ENCODE measurements at regions not wholly inside any gene's neighbourhood (a gene's known extent, or its start where the extent isn't known, plus 50 kb on each side); places are given as distances from the start of the nearest gene placed in this dataset.

- DNase-seq (ENCODE audit: low read depth, low spot score): no peak
Measured at GRCh38 chr4:151940926-151941617, 180.3 kb upstream of the GATB start.

GRCh38 chr4:151940291-151940690 is 179.5 kb upstream of the GATB start:
- DNase-seq (ENCODE audit: low read depth, low spot score): no peak

GRCh38 chr4:151939670-151940069 is 178.9 kb upstream of the GATB start:
- DNase-seq (ENCODE audit: low read depth, low spot score): no peak

GRCh38 chr4:151935411-151935810 is 174.6 kb upstream of the GATB start:
- no peak for DNase-seq (ENCODE audit: low read depth, low spot score)

GRCh38 chr4:151934766-151935165 is 174.0 kb upstream of the GATB start:
- DNase-seq (ENCODE audit: low read depth, low spot score): no peak

GRCh38 chr4:151933122-151933827 is 172.5 kb upstream of the GATB start:
- peak; percentile 28 for DNase-seq (ENCODE audit: low read depth, low spot score)

- DNase-seq (ENCODE audit: low read depth, low spot score): no peak
Measured at GRCh38 chr4:151931563-151931962, 170.8 kb upstream of the GATB start.

- DNase-seq (ENCODE audit: low read depth, low spot score): no peak
Measured at GRCh38 chr4:151930372-151930771, 169.6 kb upstream of the GATB start.

- no peak for DNase-seq (ENCODE audit: low read depth, low spot score)
Measured at GRCh38 chr4:151928112-151928511, 167.3 kb upstream of the GATB start.

- no peak for DNase-seq (ENCODE audit: low read depth, low spot score)
Measured at GRCh38 chr4:151922811-151923210, 162.0 kb upstream of the GATB start.

GRCh38 chr4:151922306-151922705 is 161.5 kb upstream of the GATB start:
- DNase-seq (ENCODE audit: low read depth, low spot score): no peak

- DNase-seq (ENCODE audit: low read depth, low spot score): no peak
Measured at GRCh38 chr4:151921811-151922210, 161.0 kb upstream of the GATB start.

GRCh38 chr4:151921386-151921785 is 160.6 kb upstream of the GATB start:
- DNase-seq (ENCODE audit: low read depth, low spot score): peak; percentile 44

- no peak for DNase-seq (ENCODE audit: low read depth, low spot score)
Measured at GRCh38 chr4:151917145-151917734, 156.4 kb upstream of the GATB start.

- no peak for DNase-seq (ENCODE audit: low read depth, low spot score)
Measured at GRCh38 chr4:151912632-151913031, 151.8 kb upstream of the GATB start.

GRCh38 chr4:151911970-151912369 is 151.2 kb upstream of the GATB start:
- no peak for DNase-seq (ENCODE audit: low read depth, low spot score)

- DNase-seq (ENCODE audit: low read depth, low spot score): no peak
Measured at GRCh38 chr4:151908734-151909497, 148.1 kb upstream of the GATB start.

- no peak for DNase-seq (ENCODE audit: low read depth, low spot score)
Measured at GRCh38 chr4:151908201-151908600, 147.4 kb upstream of the GATB start.

GRCh38 chr4:151906438-151906837 is 145.6 kb upstream of the GATB start:
- DNase-seq (ENCODE audit: low read depth, low spot score): no peak

GRCh38 chr4:151905197-151905596 is 144.4 kb upstream of the GATB start:
- DNase-seq (ENCODE audit: low read depth, low spot score): no peak

GRCh38 chr4:151901631-151902030 is 140.8 kb upstream of the GATB start:
- DNase-seq (ENCODE audit: low read depth, low spot score): no peak

GRCh38 chr4:151896880-151897279 is 136.1 kb upstream of the GATB start:
- DNase-seq (ENCODE audit: low read depth, low spot score): no peak
